MCF 10A (cell line): ENCODE measurements at regions not wholly inside any gene's neighbourhood (a gene's known extent, or its start where the extent isn't known, plus 50 kb on each side); places are given as distances from the start of the nearest gene placed in this dataset.

Experiments
- BruUV-seq: library from RNA; stranded (reverse); fragments of 400-500 nt; replicated peaks from 2 replicates; lab custom pipeline; 2021; lab: Mats Ljungman, UMichigan
- CTCF ChIA-PET: fragments of 300-600 bp; sonication (Branson Sonifier 250); formaldehyde crosslinking; extraction: SDS; loops from one replicate; lab custom pipeline; 2021; ENCODE audit warnings: antibody characterized with exemption, inconsistent platforms; lab: Yijun Ruan, JAX
- POLR2A ChIA-PET: fragments of 300-600, 350-650 bp; sonication (Branson Sonifier 250); formaldehyde crosslinking; extraction: SDS; loops from one replicate; lab custom pipeline; 2020; ENCODE audit warnings: antibody characterized with exemption, inconsistent platforms; lab: Yijun Ruan, JAX
- DNase-seq: peaks from one replicate; pipeline ENCODE4 v3.0.0-alpha.2; 2018; ENCODE audit not compliant: unreplicated experiment
- H3K27ac Mint-ChIP-seq: one replicate; pipeline ENCODE4 v1.8.0; 2022; ENCODE audit warnings: mild to moderate bottlenecking, low read depth, mixed read lengths; ENCODE audit not compliant: unreplicated experiment
- H3K27me3 Mint-ChIP-seq: one replicate; pipeline ENCODE4 v1.8.0; 2022; ENCODE audit warnings: mixed read lengths; ENCODE audit not compliant: insufficient read depth, unreplicated experiment
- H3K36me3 Mint-ChIP-seq: one replicate; pipeline ENCODE4 v1.8.0; 2022; ENCODE audit warnings: mild to moderate bottlenecking, moderate library complexity, mixed read lengths; ENCODE audit not compliant: insufficient read depth, unreplicated experiment
- H3K4me1 Mint-ChIP-seq: one replicate; pipeline ENCODE4 v1.8.0; 2022; ENCODE audit warnings: mixed read lengths; ENCODE audit not compliant: insufficient read depth, unreplicated experiment
- H3K4me3 Mint-ChIP-seq: one replicate; pipeline ENCODE4 v1.8.0; 2022; ENCODE audit warnings: mild to moderate bottlenecking, moderate library complexity, mixed read lengths; ENCODE audit not compliant: unreplicated experiment
- H3K9me3 Mint-ChIP-seq: one replicate; pipeline ENCODE4 v1.8.0; 2022; ENCODE audit warnings: mixed read lengths; ENCODE audit not compliant: unreplicated experiment
- intact Hi-C: fragments of 100-400 bp; cut with micrococcal nuclease; formaldehyde crosslinking; loops from 2 replicates; pipeline ENCODE4 v1.14.1; 2022
- TF ChIP-seq, protein P1 (sequence below): fragments of 200-600 bp; IDR thresholded peaks from one replicate; pipeline ENCODE4 v1.8.0; 2022; ENCODE audit warnings: antibody characterized with exemption, mild to moderate bottlenecking; ENCODE audit not compliant: unreplicated experiment

DNA sequence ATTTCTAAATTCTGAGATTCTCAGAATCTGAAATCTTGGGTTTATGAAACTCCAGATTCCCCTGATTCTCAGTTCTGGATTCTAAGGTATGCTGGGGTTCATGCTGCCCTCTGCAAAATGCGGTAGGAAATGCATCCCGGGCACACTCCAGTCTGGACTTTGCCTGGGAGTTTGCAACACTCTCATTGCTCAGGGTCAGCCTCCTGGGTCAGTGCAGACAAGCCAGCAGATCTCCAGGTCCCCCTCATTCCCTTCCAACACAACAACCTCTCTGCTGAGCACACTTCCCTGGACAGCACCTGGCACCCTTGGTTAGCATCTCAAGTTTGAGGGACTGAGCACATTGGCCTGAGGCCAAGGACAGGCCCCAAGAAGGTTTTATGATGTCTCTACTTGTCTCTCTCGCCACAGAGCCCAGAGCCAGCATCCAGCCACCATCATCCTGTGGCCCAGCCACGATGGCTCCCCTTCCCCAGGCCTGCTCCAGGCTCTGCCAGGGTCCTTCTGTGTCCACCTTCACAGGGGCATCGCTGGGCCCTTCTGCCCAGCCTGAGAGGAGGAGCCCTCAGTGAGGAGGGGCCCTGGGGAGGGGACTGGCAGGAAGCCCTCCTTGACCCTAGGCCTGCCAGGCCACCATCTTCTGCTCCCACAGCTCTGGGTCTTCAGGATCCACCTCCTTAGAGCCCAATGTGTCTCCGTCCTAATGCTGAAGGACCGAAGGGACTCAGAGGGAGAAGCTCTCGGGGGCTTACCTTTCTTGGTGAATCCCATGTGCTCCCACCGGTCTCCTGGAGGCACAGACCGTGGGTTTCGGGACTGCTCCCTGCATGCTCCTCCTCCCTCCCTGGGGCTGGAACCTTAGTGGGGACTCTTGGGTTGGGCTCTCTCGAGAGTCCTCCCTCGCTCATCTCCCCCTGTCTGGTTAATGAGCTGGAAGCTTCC is 550.7 kb downstream of the PTPRU start:
- BruUV-seq, result no TSS peak
- Mint-ChIP-seq H3K4me3 (no peak overlapping the region), H3K27ac (no peak overlapping the region), H3K4me1 (peaks cover 5% of the 10 kb centered on the region), H3K36me3 (no peaks in the 10 kb centered on the region), H3K9me3 (no peaks in the 10 kb centered on the region), H3K27me3 (peaks cover 14% of the 10 kb centered on the region)
- DNase-seq, result no peak
- POLR2A ChIA-PET, result no interaction called here
- TF ChIP-seq, protein P1, sequence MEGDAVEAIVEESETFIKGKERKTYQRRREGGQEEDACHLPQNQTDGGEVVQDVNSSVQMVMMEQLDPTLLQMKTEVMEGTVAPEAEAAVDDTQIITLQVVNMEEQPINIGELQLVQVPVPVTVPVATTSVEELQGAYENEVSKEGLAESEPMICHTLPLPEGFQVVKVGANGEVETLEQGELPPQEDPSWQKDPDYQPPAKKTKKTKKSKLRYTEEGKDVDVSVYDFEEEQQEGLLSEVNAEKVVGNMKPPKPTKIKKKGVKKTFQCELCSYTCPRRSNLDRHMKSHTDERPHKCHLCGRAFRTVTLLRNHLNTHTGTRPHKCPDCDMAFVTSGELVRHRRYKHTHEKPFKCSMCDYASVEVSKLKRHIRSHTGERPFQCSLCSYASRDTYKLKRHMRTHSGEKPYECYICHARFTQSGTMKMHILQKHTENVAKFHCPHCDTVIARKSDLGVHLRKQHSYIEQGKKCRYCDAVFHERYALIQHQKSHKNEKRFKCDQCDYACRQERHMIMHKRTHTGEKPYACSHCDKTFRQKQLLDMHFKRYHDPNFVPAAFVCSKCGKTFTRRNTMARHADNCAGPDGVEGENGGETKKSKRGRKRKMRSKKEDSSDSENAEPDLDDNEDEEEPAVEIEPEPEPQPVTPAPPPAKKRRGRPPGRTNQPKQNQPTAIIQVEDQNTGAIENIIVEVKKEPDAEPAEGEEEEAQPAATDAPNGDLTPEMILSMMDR, result no peak
- CTCF ChIA-PET, result interaction anchor here (1.5 kb wide), 1 partner anchor 9 kb away, joined by 4 read pairs; no protein-coding TSS in a partner anchor
- intact Hi-C loops, result no loop called here

DNA sequence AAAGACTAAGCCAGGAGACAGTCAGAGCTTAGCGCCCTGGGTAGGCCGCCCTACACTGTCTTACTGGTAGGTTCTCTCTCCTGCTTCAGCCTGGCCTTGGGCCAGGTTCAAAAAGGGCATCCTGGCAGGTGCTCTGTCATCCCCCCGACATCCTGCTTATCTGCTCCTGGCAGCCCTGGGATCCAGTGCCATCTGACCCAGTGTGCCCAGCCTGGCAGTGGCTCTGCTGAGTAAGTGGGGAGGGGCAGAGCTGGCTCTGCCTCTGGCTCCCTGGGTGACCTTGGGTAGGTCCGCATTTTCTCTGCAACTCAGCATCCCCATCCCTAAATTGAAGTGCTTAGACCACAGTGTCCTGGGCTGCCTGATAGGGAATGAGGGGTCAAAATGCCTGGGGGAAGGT is 549.9 kb downstream of the PTPRU start:
- TF ChIP-seq, protein P1, result no peak
- H3K27ac Mint-ChIP-seq, result no peak overlapping the region
- no peak overlapping the region for H3K4me3 Mint-ChIP-seq
- no peaks in the 10 kb centered on the region for H3K36me3 Mint-ChIP-seq
- H3K9me3 Mint-ChIP-seq, result no peaks in the 10 kb centered on the region
- ChIA-PET POLR2A (no interaction called here), CTCF (no interaction called here)
- H3K27me3 Mint-ChIP-seq, result peaks cover 23% of the 10 kb centered on the region
- intact Hi-C loops, result no loop called here
- peaks cover 5% of the 10 kb centered on the region for H3K4me1 Mint-ChIP-seq
- BruUV-seq, result no TSS peak
- DNase-seq, result no peak

DNA sequence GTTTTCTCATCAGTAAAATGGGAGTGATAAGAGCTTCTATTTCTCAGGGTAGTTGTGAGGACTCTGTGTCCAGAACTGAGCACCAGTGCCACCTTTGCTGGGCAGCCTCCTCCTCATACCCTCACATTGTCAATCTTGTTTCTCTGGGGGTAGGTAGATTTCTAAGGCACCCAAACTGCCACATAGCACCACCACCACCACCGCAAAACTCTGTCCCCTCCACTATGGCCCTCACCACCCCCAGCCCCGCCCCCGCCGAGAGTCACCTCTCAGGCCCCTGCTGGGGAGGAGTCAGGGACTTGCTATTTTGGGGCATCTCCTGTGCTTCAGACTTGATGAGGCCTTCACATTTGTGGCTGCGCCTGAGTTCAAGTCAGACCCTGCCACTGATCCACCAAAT is 549.2 kb downstream of the PTPRU start:
- Mint-ChIP-seq H3K27ac (no peak overlapping the region), H3K4me1 (peaks cover 5% of the 10 kb centered on the region), H3K36me3 (no peaks in the 10 kb centered on the region), H3K9me3 (no peaks in the 10 kb centered on the region), H3K27me3 (peaks cover 29% of the 10 kb centered on the region), H3K4me3 (no peak overlapping the region)
- intact Hi-C loops, result no loop called here
- no TSS peak for BruUV-seq
- DNase-seq, result no peak
- ChIA-PET POLR2A (no interaction called here), CTCF (no interaction called here)
- TF ChIP-seq, protein P1, result no peak

DNA sequence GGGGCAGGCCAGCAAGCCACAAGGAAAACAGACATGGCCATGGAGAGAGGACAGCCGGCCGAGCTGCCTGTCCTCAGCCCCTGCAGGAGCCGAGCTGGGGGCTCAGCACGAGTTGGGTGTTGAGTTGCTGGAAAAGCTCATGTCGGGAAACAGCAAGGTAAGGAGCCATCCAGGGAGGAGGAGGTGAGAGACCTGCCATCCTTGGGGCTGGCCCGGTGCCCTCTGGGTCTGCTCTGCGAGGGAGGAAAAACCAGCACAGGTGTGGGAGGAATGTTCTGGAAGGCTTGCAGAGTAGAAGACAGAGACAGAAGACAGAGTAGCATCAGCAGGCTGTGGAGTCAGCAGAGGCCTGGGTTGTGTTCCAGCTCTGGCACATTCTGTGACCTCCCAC is 548.8 kb downstream of the PTPRU start:
- CTCF ChIA-PET, result no interaction called here
- no TSS peak for BruUV-seq
- H3K36me3 Mint-ChIP-seq, result no peaks in the 10 kb centered on the region
- no peaks in the 10 kb centered on the region for H3K9me3 Mint-ChIP-seq
- TF ChIP-seq, protein P1, result no peak
- intact Hi-C loops, result no loop called here
- no peak for DNase-seq
- H3K4me1 Mint-ChIP-seq, result peaks cover 3% of the 10 kb centered on the region
- POLR2A ChIA-PET, result no interaction called here
- H3K27me3 Mint-ChIP-seq, result peaks cover 33% of the 10 kb centered on the region
- H3K4me3 Mint-ChIP-seq, result no peak overlapping the region
- H3K27ac Mint-ChIP-seq, result no peak overlapping the region
